GM23338 (cell line): ENCODE measurements at regions not wholly inside any gene's neighbourhood (a gene's known extent, or its start where the extent isn't known, plus 50 kb on each side); places are given as distances from the start of the nearest gene placed in this dataset.

Source experiments
- CREB1 ChIP-seq: fragments of 250-450 bp; sonication (Bioruptor Pico); IDR thresholded peaks from 2 replicates; pipeline ENCODE4 v1.5.0; 2020; ENCODE audit warnings: low read depth, mild to moderate bottlenecking, moderate library complexity
- EZH2 ChIP-seq: fragments of 200-600 bp; sonication (generic); IDR thresholded peaks from one replicate; pipeline ENCODE4 v1.8.0; 2017; ENCODE audit warnings: antibody characterized with exemption, mild to moderate bottlenecking, low read depth; ENCODE audit not compliant: unreplicated experiment
- EZH2phosphoT487 ChIP-seq: fragments of 200-600 bp; sonication (generic); IDR thresholded peaks from one replicate; pipeline ENCODE4 v1.8.1; 2018; ENCODE audit warnings: antibody characterized with exemption; ENCODE audit not compliant: unreplicated experiment
- JUNB ChIP-seq: IDR thresholded peaks from one replicate; pipeline ENCODE4 v1.6.1; 2016; ENCODE audit warnings: antibody characterized with exemption; ENCODE audit not compliant: unreplicated experiment
- TF ChIP-seq, protein P1 (sequence below), 2 experiments: fragments of 200-600 bp in 1 of 2; sonication (generic) in 1 of 2; conservative IDR thresholded peaks; 2 replicates each; pipeline versions ENCODE4 v1.5.1 to v1.6.1; 2016 to 2017; ENCODE audit warnings: antibody characterized with exemption in 2 of 2, low read depth in 2 of 2, mild to moderate bottlenecking in 2 of 2, moderate library complexity in 1 of 2
- TF ChIP-seq, protein P2 (sequence below): IDR thresholded peaks from one replicate; pipeline ENCODE4 v1.6.1; 2018; ENCODE audit warnings: antibody characterized with exemption; ENCODE audit not compliant: unreplicated experiment

DNA sequence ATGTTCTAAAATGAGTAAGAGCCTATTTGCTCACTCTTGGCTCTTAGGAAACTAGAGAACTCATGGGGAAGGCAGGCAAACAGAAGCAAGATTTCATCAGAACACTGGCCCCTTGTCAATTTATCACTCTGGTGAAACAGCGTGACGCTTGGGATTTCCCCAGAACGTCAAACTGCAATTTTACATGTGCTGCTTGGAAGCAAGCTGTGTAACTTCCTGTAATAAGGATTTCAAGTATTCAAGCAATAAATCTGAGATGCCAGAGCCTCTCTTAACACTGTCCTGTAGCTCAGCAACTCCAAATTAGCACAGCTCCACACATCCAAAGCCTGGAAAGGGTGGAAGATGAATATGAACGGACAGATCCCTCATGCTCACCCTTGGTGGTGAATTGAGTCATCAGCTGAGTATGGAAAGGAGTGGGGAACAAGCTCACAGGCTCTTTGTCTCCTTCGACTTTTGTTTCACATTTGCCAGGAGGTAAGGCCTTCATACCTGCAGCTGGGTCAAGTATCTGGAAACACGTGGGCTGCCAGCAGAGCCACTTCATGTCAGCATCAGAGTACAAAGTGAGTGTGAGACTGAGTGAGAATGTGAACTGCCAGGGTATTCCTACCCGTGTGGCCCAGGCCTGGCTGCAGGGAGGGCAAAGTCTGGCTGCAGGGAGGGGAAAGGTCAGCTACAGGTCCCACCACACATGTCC lies 140.4 kb upstream of the NAMPT start:
- TF ChIP-seq, protein P1, sequence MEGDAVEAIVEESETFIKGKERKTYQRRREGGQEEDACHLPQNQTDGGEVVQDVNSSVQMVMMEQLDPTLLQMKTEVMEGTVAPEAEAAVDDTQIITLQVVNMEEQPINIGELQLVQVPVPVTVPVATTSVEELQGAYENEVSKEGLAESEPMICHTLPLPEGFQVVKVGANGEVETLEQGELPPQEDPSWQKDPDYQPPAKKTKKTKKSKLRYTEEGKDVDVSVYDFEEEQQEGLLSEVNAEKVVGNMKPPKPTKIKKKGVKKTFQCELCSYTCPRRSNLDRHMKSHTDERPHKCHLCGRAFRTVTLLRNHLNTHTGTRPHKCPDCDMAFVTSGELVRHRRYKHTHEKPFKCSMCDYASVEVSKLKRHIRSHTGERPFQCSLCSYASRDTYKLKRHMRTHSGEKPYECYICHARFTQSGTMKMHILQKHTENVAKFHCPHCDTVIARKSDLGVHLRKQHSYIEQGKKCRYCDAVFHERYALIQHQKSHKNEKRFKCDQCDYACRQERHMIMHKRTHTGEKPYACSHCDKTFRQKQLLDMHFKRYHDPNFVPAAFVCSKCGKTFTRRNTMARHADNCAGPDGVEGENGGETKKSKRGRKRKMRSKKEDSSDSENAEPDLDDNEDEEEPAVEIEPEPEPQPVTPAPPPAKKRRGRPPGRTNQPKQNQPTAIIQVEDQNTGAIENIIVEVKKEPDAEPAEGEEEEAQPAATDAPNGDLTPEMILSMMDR (conservative IDR thresholded peaks at IDR 0.05; ENCODE audit: low read depth in 2 of 2), result no peak
- TF ChIP-seq EZH2 (no peak), CREB1 (no peak), EZH2phosphoT487 (no peak), JUNB (no peak)
- TF ChIP-seq, protein P2, sequence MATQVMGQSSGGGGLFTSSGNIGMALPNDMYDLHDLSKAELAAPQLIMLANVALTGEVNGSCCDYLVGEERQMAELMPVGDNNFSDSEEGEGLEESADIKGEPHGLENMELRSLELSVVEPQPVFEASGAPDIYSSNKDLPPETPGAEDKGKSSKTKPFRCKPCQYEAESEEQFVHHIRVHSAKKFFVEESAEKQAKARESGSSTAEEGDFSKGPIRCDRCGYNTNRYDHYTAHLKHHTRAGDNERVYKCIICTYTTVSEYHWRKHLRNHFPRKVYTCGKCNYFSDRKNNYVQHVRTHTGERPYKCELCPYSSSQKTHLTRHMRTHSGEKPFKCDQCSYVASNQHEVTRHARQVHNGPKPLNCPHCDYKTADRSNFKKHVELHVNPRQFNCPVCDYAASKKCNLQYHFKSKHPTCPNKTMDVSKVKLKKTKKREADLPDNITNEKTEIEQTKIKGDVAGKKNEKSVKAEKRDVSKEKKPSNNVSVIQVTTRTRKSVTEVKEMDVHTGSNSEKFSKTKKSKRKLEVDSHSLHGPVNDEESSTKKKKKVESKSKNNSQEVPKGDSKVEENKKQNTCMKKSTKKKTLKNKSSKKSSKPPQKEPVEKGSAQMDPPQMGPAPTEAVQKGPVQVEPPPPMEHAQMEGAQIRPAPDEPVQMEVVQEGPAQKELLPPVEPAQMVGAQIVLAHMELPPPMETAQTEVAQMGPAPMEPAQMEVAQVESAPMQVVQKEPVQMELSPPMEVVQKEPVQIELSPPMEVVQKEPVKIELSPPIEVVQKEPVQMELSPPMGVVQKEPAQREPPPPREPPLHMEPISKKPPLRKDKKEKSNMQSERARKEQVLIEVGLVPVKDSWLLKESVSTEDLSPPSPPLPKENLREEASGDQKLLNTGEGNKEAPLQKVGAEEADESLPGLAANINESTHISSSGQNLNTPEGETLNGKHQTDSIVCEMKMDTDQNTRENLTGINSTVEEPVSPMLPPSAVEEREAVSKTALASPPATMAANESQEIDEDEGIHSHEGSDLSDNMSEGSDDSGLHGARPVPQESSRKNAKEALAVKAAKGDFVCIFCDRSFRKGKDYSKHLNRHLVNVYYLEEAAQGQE, result no peak
